ENCODE measurements at regions not wholly inside any gene's neighbourhood (a gene's known extent, or its start where the extent isn't known, plus 50 kb on each side); places are given as distances from the start of the nearest gene placed in this dataset.

- ATAC-seq, result peak; percentile 87
- TF ChIP-seq ZC3H10 (CRISPR knock-in tag; IDR thresholded peaks at IDR 0.05) (peak; percentile 73; the same call in 1 of the 2 replicates), ISL1 (CRISPR knock-in tag; IDR thresholded peaks at IDR 0.05) (peak; percentile 98), CSDC2 (CRISPR knock-in tag; IDR thresholded peaks at IDR 0.05) (no peak), ZFP30 (CRISPR knock-in tag; IDR thresholded peaks at IDR 0.05) (peak; percentile 36; the same call in 1 of the 2 replicates), TOX (CRISPR knock-in tag; IDR thresholded peaks at IDR 0.05; ENCODE audit: borderline replicate concordance) (peak; percentile 77), PPARA (CRISPR knock-in tag; IDR thresholded peaks at IDR 0.05; ENCODE audit: borderline replicate concordance) (0 out of 2 replicates have a peak, but pooled peaks have one; percentile 74), ARNTL (CRISPR knock-in tag; IDR thresholded peaks at IDR 0.05; ENCODE audit: borderline replicate concordance, low read depth) (0 out of 2 replicates have a peak, but pooled peaks have one; percentile 68), PATZ1 (CRISPR knock-in tag; IDR thresholded peaks at IDR 0.05; ENCODE audit: borderline replicate concordance) (peak; percentile 66), POU6F1 (CRISPR knock-in tag; IDR thresholded peaks at IDR 0.05; ENCODE audit: borderline replicate concordance, low read depth) (peak; percentile 62; the same call in 1 of the 2 replicates), ZFP3 (CRISPR knock-in tag; IDR thresholded peaks at IDR 0.05) (peak; percentile 14; the same call in 1 of the 2 replicates), RARB (CRISPR knock-in tag; IDR thresholded peaks at IDR 0.05) (peak; percentile 87; the same call in 1 of the 2 replicates), CSRNP3 (CRISPR knock-in tag; IDR thresholded peaks at IDR 0.05) (peak; percentile 98), OSR1 (CRISPR knock-in tag; IDR thresholded peaks at IDR 0.05) (no peak), GLIS3 (CRISPR knock-in tag; IDR thresholded peaks at IDR 0.05) (peak; percentile 96; the same call in 1 of the 2 replicates), TCF4 (CRISPR knock-in tag; IDR thresholded peaks at IDR 0.05; ENCODE audit: borderline replicate concordance) (peak; percentile 100), ZNF565 (CRISPR knock-in tag; conservative IDR thresholded peaks at IDR 0.05; ENCODE audit: low read depth) (peak; percentile 84; the same call in 1 of the 2 replicates), ESRRG (CRISPR knock-in tag; IDR thresholded peaks at IDR 0.05) (peak; percentile 58; the same call in 1 of the 2 replicates), SNAI2 (CRISPR knock-in tag; IDR thresholded peaks at IDR 0.05) (no peak; the same call in 1 of the 2 replicates), BACH2 (CRISPR knock-in tag; IDR thresholded peaks at IDR 0.05; ENCODE audit: borderline replicate concordance) (no peak), ZNF8 (CRISPR knock-in tag; IDR thresholded peaks at IDR 0.05) (peak; percentile 62), ZNF70 (CRISPR knock-in tag; IDR thresholded peaks at IDR 0.05) (no peak; the same call in 1 of the 2 replicates)
- TF ChIP-seq, protein P1, sequence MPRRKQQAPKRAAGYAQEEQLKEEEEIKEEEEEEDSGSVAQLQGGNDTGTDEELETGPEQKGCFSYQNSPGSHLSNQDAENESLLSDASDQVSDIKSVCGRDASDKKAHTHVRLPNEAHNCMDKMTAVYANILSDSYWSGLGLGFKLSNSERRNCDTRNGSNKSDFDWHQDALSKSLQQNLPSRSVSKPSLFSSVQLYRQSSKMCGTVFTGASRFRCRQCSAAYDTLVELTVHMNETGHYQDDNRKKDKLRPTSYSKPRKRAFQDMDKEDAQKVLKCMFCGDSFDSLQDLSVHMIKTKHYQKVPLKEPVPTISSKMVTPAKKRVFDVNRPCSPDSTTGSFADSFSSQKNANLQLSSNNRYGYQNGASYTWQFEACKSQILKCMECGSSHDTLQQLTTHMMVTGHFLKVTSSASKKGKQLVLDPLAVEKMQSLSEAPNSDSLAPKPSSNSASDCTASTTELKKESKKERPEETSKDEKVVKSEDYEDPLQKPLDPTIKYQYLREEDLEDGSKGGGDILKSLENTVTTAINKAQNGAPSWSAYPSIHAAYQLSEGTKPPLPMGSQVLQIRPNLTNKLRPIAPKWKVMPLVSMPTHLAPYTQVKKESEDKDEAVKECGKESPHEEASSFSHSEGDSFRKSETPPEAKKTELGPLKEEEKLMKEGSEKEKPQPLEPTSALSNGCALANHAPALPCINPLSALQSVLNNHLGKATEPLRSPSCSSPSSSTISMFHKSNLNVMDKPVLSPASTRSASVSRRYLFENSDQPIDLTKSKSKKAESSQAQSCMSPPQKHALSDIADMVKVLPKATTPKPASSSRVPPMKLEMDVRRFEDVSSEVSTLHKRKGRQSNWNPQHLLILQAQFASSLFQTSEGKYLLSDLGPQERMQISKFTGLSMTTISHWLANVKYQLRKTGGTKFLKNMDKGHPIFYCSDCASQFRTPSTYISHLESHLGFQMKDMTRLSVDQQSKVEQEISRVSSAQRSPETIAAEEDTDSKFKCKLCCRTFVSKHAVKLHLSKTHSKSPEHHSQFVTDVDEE (CRISPR knock-in tag; IDR thresholded peaks at IDR 0.05), result peak; percentile 97
- TF ChIP-seq, protein P2, sequence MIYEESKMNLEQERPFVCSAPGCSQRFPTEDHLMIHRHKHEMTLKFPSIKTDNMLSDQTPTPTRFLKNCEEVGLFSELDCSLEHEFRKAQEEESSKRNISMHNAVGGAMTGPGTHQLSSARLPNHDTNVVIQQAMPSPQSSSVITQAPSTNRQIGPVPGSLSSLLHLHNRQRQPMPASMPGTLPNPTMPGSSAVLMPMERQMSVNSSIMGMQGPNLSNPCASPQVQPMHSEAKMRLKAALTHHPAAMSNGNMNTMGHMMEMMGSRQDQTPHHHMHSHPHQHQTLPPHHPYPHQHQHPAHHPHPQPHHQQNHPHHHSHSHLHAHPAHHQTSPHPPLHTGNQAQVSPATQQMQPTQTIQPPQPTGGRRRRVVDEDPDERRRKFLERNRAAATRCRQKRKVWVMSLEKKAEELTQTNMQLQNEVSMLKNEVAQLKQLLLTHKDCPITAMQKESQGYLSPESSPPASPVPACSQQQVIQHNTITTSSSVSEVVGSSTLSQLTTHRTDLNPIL (CRISPR knock-in tag; IDR thresholded peaks at IDR 0.05; ENCODE audit: low read depth), result peak; percentile 88; the same call in 1 of the 2 replicates
Observed at GRCh38 chr2:176574484-176575236, 305.4 kb downstream of the MTX2 start.
